Stimulated activated CD4-positive, alpha-beta T cell treated with anti-CD3 and anti-CD28 coated beads, Interleukin-12 subunit alpha, Interleukin-12 subunit beta, amount 100 ng/mL, for 48 hours (primary cell): ENCODE measurements at regions not wholly inside any gene's neighbourhood (a gene's known extent, or its start where the extent isn't known, plus 50 kb on each side); places are given as distances from the start of the nearest gene placed in this dataset.

ENCODE experiments used
- DNase-seq, 3 donors: peaks; one replicate each; pipeline ENCODE4 v3.0.0-alpha.2; 2020; ENCODE audit warnings: low read depth in 2 of 3, low spot score in 1 of 3

DNA sequence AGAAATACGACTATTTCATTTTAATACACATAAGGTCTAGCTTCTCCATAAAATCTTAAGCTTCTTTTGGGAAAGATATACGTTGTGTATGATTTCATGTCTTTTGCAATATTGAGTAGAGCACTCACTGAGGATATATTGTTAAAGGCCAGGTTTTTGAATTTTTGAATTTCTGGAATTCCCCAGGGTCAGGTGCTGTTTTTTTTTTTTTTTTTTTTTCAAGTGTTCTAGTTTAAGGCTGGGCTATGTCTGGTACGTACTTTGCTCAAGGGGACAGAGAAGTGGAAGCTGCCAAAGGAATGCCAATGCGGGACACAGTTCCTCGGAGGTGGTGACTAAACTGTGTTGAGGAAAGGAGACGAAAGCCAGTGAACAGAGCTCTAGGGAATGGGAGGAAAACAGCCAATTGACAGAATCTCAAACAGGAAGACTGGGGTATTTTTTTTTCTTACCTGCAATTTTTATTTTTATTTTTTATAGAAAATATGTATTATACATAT, 510.5 kb upstream of the CBLB start:
- no peak for DNase-seq

GRCh38 chr3:106380232-106380631, 511.4 kb upstream of the CBLB start:
- DNase-seq: no peak

DNA sequence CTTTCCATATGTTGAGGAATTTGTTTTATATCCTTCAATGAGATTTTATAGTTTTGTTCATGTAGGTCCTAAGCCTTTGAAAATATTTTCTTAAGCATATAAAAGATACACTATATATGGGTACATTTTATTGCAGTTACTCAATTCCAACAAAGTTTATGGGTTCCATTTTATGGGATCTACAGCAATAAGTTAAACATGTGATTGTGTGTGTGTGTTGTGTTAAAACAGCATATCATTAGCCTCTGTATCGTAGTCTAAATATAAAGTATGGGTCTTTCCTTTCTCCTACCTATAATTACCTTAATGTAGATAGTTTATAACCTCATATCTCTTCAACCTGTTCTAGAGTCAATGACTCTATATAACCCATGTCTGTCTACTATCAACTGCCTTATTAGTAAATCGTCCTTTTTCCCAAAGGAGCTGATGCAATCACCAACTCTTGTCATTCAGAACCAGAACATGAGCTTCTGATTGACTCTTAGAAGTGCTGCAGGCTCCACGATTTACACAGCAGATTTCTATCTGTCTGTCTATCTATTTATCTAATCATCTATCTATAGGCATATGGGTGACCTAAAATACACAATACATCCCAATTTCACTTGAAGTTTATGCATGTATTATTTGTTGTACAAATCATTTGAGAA, 512.6 kb upstream of the CBLB start:
- no peak for DNase-seq

DNA sequence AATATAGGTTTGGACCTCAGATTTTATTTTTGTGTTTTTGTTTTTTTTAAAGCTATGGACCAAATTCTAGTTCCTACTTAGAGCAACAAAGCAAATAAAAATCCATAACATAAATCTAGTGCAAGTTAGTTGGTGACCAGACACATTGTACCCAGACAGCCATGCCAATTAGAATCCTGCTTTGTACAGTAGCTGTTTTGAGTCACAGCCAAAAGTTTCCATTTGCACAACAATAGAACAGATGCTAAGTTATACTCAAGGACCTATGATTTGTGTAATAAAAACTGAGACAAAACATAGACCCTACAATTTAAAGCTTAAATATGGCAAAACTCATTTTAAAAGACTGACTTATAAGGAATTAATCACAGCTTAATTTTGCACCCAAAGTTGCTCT, 513.1 kb upstream of the CBLB start:
- no peak for DNase-seq

DNA sequence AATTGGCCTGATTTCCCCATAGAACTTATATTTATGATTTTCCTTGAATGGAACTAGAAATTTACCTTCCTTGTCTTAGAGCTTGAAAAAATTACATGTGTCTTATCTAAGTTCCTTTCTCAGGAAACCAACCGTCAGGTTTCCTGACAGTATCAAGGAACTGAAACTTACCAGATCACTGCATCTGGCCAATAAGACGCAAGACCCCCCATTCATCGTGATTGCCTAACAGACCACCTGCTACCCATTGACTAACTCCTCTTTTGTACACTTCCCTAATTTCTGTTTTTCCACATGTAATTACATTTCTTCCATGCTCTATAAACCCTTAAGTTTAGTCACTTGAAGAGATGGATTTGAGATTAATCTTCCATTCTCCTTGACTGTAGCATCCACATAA, 517.2 kb upstream of the CBLB start:
- no peak for DNase-seq

- DNase-seq: no peak
Measured at GRCh38 chr3:106392915-106393314, 524.1 kb upstream of the CBLB start.

- no peak for DNase-seq
Measured at GRCh38 chr3:106397006-106397405, 528.2 kb upstream of the CBLB start.

DNA sequence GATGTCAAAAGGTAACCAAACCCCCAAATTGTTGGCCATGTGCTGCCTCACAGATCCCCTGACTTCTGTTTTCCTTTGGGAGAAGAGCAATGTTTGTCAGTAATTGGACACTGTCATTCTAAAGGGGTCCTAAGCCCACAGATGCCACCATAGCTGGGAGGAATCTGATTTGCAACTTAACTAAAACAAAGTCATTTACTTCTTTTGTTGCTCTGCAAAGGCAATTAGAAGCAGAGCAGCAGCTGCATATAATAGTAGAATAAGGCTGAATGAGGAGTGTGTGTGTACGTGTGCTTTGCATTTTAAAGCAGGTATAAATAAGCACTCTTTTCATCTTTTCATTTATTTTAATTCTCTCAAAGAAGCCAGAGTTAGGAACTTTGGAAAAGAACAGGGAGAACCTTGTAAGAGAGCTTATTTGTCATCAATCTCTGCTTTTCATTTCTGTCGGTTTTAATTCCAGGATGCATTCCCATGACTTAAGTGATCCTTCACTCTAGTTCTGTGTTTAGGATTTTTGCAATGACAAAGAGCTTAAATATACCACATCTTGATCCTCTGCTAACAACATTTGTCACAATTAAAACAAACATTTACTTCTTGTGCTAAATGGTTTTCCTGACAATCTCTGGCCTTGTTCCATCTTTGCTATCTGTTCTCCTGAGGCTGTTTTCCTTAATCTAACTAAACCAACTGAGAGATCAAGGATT, 530.2 kb upstream of the CBLB start:
- no peak for DNase-seq

DNA sequence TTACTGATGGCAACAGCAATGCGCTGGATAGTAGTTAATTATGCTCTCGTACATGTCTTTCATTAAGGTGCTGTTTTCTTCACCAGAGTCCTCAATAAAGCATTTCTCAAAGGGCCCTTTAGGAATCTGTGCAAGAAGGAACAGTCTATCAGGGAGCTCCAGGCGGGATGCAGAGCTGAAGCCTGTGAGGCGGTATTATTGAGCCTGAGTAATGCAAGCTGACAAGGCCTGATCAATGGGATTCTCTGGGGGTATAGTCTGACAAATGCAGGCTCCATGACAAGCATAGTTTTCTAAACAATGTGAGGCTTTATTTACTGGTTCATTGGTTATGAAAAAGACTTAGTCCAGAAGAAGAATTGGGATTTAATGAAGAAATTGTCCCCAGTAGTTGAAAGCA, 530.9 kb upstream of the CBLB start:
- no peak for DNase-seq

- DNase-seq: no peak
Measured at GRCh38 chr3:106401666-106402490, 533.1 kb upstream of the CBLB start.

GRCh38 chr3:106403371-106404145, 534.7 kb upstream of the CBLB start:
- DNase-seq: no peak

GRCh38 chr3:106413683-106414082, 544.9 kb upstream of the CBLB start:
- DNase-seq: no peak

DNA sequence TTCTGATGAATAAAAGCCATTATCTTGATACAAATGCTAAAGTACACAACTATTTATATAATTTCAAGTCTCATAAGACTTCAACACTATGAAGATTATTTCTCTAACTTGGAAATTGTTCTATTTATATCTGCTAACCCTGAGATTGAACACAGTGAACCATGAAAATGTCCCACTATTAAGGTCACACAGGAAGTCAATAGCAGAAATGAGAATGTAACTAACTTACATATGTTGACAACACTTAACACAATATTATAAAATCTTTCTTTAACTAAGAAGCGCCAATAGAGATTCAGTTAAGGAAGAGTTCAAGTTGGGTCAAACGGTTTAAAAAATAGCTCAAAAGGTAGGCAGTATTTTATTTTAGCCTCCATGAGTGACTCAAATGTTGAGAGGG, 551.8 kb upstream of the CBLB start:
- DNase-seq: no peak

DNA sequence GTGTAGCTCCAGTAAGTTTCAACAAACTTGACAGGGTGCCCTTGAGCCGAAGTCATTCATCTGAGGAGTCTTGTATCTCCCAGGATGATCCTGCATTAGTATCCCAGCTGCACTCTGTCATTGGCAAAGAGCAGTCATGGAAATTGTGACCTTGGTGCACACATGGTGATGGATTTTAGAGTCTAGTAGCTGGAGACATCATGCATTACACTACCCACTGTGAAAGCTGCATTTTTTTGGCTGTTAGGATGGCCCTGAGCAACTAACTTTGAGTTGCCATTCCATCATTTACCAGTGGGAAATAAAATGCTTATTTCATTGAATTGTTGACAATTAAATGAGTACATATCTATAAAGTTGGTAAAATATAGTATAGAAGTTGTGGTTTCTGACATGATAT, 552.6 kb upstream of the CBLB start:
- no peak for DNase-seq

- no peak for DNase-seq
Measured at GRCh38 chr3:106421909-106422308, 553.1 kb upstream of the CBLB start.

DNA sequence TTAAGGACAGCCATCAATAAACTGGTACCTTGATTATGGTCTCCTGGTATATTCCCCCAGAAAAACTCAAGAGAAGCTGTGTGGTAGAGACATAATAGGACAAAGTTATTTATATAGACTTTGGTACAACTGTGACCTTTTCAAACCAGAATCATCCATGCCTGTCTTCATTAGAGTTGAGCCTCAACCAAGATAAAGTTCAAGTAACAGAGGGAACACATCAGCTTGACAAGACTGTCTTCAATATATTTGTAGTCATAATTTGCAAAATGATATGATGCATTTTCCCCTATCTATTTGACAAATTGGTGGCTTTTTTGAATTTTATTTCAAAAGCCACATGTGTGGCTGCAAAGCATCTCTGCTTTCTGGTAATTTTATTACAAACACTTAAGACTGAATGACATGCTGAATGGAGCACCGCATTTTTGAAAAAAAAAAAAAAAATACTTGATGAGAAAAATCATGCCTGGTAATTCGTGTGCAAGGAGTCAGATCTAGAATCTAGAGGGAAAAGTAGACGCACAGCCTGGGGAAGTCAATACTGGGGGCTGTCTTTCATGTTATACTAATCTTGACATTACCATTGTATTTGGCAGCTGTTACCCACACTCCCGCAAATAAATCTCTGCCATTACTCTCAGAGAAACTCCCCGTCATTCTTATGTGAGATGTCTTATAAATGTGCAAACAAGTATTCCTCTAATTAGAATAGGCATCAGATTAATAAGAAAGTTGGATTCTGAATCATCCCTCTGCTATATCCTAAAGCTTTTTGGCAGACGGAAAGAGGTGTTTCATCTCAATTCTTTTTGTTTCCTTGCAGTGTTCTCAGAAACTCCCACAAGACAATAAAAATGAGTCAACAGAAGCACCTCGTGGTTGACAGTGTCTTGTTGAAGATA, 554.8 kb upstream of the CBLB start:
- DNase-seq: peak in 1 of 3 donors; percentile 40

DNA sequence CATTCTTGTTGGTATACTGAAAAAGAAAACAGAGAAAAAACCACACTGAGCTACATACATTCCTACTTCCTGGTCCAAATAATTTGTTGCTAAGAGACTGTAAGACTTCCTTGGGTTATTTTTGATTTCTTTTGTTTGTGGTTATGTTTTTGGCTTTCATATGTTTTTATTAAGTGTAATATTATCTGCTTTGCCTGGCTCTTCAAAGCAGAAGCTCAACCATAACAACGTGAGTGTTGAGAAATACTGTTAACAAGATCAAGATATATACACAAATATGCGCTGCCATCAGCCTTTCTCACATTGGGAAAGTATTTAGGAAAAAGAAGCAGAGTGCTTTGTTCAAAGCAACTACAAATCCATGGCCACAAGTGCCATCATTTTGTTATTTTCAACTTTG, 556.2 kb upstream of the CBLB start:
- DNase-seq: no peak

GRCh38 chr3:106425916-106426315, 557.1 kb upstream of the CBLB start:
- DNase-seq: no peak

DNA sequence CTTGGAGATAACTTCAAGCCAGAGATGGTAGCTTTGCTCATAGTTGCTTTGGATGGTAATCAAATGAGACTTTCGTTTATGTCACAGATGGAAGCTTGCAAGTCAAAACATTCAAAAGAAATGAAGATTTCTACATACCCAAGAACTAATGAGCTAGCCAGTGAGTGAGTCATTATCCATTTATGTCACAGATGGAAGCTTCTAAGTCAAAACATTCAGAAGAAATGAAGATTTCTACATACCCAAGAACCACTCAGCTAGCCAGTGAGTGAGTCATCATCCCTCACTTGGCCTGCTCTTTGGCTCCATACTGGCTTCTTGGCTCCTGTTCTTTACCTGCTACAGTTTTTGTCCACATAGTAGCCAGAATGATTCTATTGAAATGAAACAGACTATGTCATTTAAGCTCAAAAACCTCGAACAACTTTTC, 559.8 kb upstream of the CBLB start:
- DNase-seq: peak; percentile 34 to 54 (median 37)

DNA sequence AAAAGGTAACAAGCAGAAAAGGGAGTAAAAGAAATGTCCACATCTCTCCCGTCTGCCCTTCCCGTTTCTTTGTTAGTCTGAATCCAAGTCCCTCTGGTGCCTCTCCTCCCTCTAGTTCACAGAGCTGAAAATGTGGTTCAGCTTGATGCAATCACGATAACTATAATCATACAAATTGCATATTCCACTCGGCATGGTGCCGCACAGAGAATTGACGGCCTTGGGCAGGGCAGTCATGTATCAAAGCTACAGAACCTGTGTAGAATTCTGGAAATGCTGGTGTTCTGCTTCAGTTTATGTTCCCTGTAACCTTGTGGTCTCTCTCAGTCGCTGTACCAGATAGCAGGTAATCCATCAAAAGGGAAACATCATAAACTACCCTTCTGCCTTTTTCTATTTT, 562.9 kb upstream of the CBLB start:
- DNase-seq: no peak
